ENCODE measurements at regions not wholly inside any gene's neighbourhood (a gene's known extent, or its start where the extent isn't known, plus 50 kb on each side); places are given as distances from the start of the nearest gene placed in this dataset.

DNA sequence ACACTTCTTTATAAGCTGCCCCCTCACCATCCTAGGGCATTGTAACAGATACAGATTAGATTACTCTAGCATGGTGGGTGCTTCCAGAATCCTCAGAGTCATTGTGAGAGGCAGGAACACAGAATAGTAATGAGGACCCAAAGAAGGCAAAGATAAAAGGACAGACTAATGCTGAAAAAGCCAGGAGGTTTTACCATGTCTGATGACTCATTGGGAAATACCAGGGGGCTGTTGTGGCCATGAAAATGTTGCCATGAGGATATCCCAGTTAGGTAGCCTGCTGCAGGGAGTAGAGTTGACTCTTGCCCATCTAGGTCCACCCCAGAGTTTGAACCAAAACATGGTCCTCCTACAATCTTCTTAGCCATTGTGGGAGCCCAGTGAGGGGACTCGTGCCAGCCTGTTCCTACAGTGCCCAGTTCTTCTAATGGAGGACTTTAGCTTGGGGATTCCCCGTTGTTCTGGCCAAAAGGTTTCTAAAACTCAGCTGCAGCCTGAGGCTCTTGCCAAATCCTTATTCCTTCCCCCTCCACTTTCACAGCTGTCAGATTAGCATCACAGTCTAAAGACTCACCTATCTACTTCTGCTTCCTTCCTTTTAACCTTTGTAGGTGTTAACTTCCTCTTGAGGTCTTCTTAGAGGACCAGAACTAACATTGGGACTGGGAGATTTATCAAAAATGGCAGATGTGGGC, 586.0 kb upstream of the AADAT start:
- Histone ChIP-seq H3K36me3 (ENCODE audit: control insufficient read depth in 2 of 2, extremely low read depth in 1 of 2, insufficient read depth in 2 of 2, low read length in 2 of 2) (no peaks in the 10 kb centered on the region), H3K9me1 (ENCODE audit: control insufficient read depth, extremely low read depth, insufficient read depth, low read length) (no peaks in the 10 kb centered on the region), H3K9ac (ENCODE audit: control insufficient read depth, extremely low read depth, insufficient read depth, low read length) (no peak overlapping the region), H2AFZ (ENCODE audit: control insufficient read depth, low read length) (no peak overlapping the region), H3K9me3 (ENCODE audit: control insufficient read depth, low read depth, low read length) (no peaks in the 10 kb centered on the region), H4K20me1 (ENCODE audit: control insufficient read depth, extremely low read depth, insufficient read depth, low read length) (no peaks in the 10 kb centered on the region), H3K79me2 (ENCODE audit: control insufficient read depth, insufficient read depth, low read length) (no peaks in the 10 kb centered on the region), H3K4me1 (ENCODE audit: control insufficient read depth, extremely low read depth, insufficient read depth, low read length) (peaks cover 4% of the 10 kb centered on the region), H3K27ac (ENCODE audit: control insufficient read depth, insufficient read depth, low read length) (no peak overlapping the region), H3K27me3 (ENCODE audit: control insufficient read depth, extremely low read depth, insufficient read depth, low read length) (no peaks in the 10 kb centered on the region), H3K4me2 (ENCODE audit: control insufficient read depth, extremely low read depth, insufficient read depth, low read depth, low read length) (no peak overlapping the region), H3K4me3 (ENCODE audit: control insufficient read depth in 2 of 3, extremely low read depth in 1 of 3, insufficient read depth in 2 of 3, low read depth in 1 of 3, low read length in 3 of 3) (no peak overlapping the region)
- FAIRE-seq (peak; percentile 39), DNase-seq (ENCODE audit: low read depth, low spot score) (peak; percentile 1)
- dilution Hi-C loops (cut with MboI; ENCODE audit: extremely low pct_ligation_motif_present, low sequenced_read_pairs): no loop called here
- no peak for TF ChIP-seq EZH2 (IDR thresholded peaks at IDR 0.05; ENCODE audit: low read length)
- TF ChIP-seq, protein P1, sequence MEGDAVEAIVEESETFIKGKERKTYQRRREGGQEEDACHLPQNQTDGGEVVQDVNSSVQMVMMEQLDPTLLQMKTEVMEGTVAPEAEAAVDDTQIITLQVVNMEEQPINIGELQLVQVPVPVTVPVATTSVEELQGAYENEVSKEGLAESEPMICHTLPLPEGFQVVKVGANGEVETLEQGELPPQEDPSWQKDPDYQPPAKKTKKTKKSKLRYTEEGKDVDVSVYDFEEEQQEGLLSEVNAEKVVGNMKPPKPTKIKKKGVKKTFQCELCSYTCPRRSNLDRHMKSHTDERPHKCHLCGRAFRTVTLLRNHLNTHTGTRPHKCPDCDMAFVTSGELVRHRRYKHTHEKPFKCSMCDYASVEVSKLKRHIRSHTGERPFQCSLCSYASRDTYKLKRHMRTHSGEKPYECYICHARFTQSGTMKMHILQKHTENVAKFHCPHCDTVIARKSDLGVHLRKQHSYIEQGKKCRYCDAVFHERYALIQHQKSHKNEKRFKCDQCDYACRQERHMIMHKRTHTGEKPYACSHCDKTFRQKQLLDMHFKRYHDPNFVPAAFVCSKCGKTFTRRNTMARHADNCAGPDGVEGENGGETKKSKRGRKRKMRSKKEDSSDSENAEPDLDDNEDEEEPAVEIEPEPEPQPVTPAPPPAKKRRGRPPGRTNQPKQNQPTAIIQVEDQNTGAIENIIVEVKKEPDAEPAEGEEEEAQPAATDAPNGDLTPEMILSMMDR (optimal IDR thresholded peaks at IDR 0.05 in 1 of 3, IDR thresholded peaks at IDR 0.05 in 1 of 3, conservative IDR thresholded peaks at IDR 0.05 in 1 of 3; ENCODE audit: extremely low read depth in 1 of 3, insufficient read depth in 2 of 3, low read length in 3 of 3): no peak

GRCh38 chr4:170674176-170674575, 584.4 kb upstream of the AADAT start:
- Histone ChIP-seq H3K9me3 (ENCODE audit: control insufficient read depth, low read depth, low read length) (no peaks in the 10 kb centered on the region), H3K27me3 (ENCODE audit: control insufficient read depth, extremely low read depth, insufficient read depth, low read length) (no peaks in the 10 kb centered on the region), H4K20me1 (ENCODE audit: control insufficient read depth, extremely low read depth, insufficient read depth, low read length) (no peaks in the 10 kb centered on the region), H3K27ac (ENCODE audit: control insufficient read depth, insufficient read depth, low read length) (no peak overlapping the region), H2AFZ (ENCODE audit: control insufficient read depth, low read length) (no peak overlapping the region), H3K36me3 (ENCODE audit: control insufficient read depth in 2 of 2, extremely low read depth in 1 of 2, insufficient read depth in 2 of 2, low read length in 2 of 2) (no peaks in the 10 kb centered on the region), H3K4me1 (ENCODE audit: control insufficient read depth, extremely low read depth, insufficient read depth, low read length) (peaks cover 4% of the 10 kb centered on the region), H3K4me3 (ENCODE audit: control insufficient read depth in 2 of 3, extremely low read depth in 1 of 3, insufficient read depth in 2 of 3, low read depth in 1 of 3, low read length in 3 of 3) (no peak overlapping the region), H3K4me2 (ENCODE audit: control insufficient read depth, extremely low read depth, insufficient read depth, low read depth, low read length) (no peak overlapping the region), H3K9me1 (ENCODE audit: control insufficient read depth, extremely low read depth, insufficient read depth, low read length) (no peaks in the 10 kb centered on the region), H3K79me2 (ENCODE audit: control insufficient read depth, insufficient read depth, low read length) (no peaks in the 10 kb centered on the region), H3K9ac (ENCODE audit: control insufficient read depth, extremely low read depth, insufficient read depth, low read length) (no peak overlapping the region)
- DNase-seq (ENCODE audit: low read depth, low spot score) (no peak), FAIRE-seq (no peak)
- TF ChIP-seq, protein P1 (optimal IDR thresholded peaks at IDR 0.05 in 1 of 3, IDR thresholded peaks at IDR 0.05 in 1 of 3, conservative IDR thresholded peaks at IDR 0.05 in 1 of 3; ENCODE audit: extremely low read depth in 1 of 3, insufficient read depth in 2 of 3, low read length in 3 of 3): no peak
- no peak for TF ChIP-seq EZH2 (IDR thresholded peaks at IDR 0.05; ENCODE audit: low read length)
- dilution Hi-C loops (cut with MboI; ENCODE audit: extremely low pct_ligation_motif_present, low sequenced_read_pairs): no loop called here
